Hepatocyte (in vitro differentiated cells): ENCODE measurements at regions not wholly inside any gene's neighbourhood (a gene's known extent, or its start where the extent isn't known, plus 50 kb on each side); places are given as distances from the start of the nearest gene placed in this dataset.

Source experiments
- DNase-seq: peaks from one replicate; pipeline ENCODE4 v3.0.0-alpha.2; 2016; ENCODE audit warnings: low spot score
- H2AFZ ChIP-seq: fragments of 200-600 bp; sonication (generic); 2 replicates; pipeline ENCODE4 v1.6.0; 2016; ENCODE audit warnings: antibody characterized with exemption, mild to moderate bottlenecking
- H3K27ac ChIP-seq: fragments of 200-600 bp; sonication (generic); 2 replicates; pipeline ENCODE4 v1.5.1; 2016; ENCODE audit warnings: mild to moderate bottlenecking
- H3K27me3 ChIP-seq: fragments of 200-600 bp; sonication (generic); 2 replicates; pipeline ENCODE4 v1.6.1; 2016
- H3K36me3 ChIP-seq: fragments of 200-600 bp; sonication (generic); replicated peaks from 2 replicates; pipeline ENCODE4 v1.5.1; 2016; ENCODE audit warnings: low read depth; ENCODE audit not compliant: insufficient read depth
- H3K4me1 ChIP-seq: fragments of 200-600 bp; sonication (generic); 2 replicates; pipeline ENCODE4 v1.5.1; 2016; ENCODE audit warnings: mild to moderate bottlenecking, moderate library complexity; ENCODE audit not compliant: insufficient read depth
- H3K4me2 ChIP-seq: fragments of 200-600 bp; sonication (generic); 2 replicates; pipeline ENCODE4 v1.6.0; 2016
- H3K4me3 ChIP-seq: fragments of 200-600 bp; sonication (generic); 2 replicates; pipeline ENCODE4 v1.5.1; 2016; ENCODE audit warnings: mild to moderate bottlenecking
- H3K79me2 ChIP-seq: fragments of 200-600 bp; sonication (generic); 2 replicates; pipeline ENCODE4 v1.6.0; 2017; ENCODE audit warnings: mild to moderate bottlenecking
- H3K9me2 ChIP-seq: fragments of 200-600 bp; sonication (generic); replicated peaks from 2 replicates; pipeline ENCODE4 v1.6.0; 2017; ENCODE audit warnings: mild to moderate bottlenecking; ENCODE audit not compliant: insufficient read depth
- H3K9me3 ChIP-seq: fragments of 200-600 bp; sonication (generic); 2 replicates; pipeline ENCODE4 v1.5.1; 2016; ENCODE audit warnings: low read depth, mild to moderate bottlenecking
- H4K20me1 ChIP-seq: fragments of 200-600 bp; sonication (generic); 2 replicates; pipeline ENCODE4 v1.6.0; 2016; ENCODE audit warnings: mild to moderate bottlenecking; ENCODE audit not compliant: insufficient read depth, poor library complexity, severe bottlenecking
- CTCF ChIP-seq: fragments of 200-600 bp; sonication (generic); IDR thresholded peaks from 2 replicates; pipeline ENCODE4 v1.5.1; 2016; ENCODE audit warnings: antibody characterized with exemption, mild to moderate bottlenecking; ENCODE audit not compliant: poor library complexity
- EZH2 ChIP-seq: fragments of 200-600 bp; sonication (generic); IDR thresholded peaks from 2 replicates; pipeline ENCODE4 v1.6.1; 2016; ENCODE audit warnings: antibody characterized with exemption, mild to moderate bottlenecking, borderline replicate concordance
- EZH2phosphoT487 ChIP-seq: fragments of 200-600 bp; sonication (generic); IDR thresholded peaks from one replicate; pipeline ENCODE4 v1.6.1; 2018; ENCODE audit warnings: antibody characterized with exemption, mild to moderate bottlenecking, low read depth, moderate library complexity; ENCODE audit not compliant: unreplicated experiment, severe bottlenecking
- WGBS: methylation state at CpG from one replicate; pipeline ENCODE4 v1.1.6; 2016; ENCODE audit warnings: low lambda C conversion rate; ENCODE audit errors: missing lambda C conversion rate; 5-methylcytosine and 5-hydroxymethylcytosine counted together

DNA sequence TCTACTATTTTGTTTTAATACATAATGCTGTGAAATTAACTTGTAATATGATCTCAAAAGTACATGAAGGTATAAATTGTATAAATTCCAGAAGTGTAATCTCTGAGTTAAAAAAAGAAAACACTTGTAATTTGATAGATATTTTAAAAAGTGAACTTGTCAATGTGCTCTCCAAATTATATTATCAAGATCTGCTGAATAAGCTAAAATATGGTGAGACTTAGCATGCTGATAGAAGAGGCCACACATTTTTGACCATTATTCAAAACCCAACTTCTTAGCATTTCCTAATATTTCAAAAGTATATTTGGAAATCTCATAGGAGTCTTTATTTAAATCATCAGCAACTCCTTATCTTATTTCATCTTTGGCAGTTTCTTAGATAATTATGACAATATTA is 657.1 kb upstream of the BOD1L1 start:
- no peak overlapping the region for H2AFZ ChIP-seq
- TF ChIP-seq CTCF: no peak
- no peak for TF ChIP-seq EZH2
- no peak for TF ChIP-seq EZH2phosphoT487
- DNase-seq: no peak
- H3K4me3 ChIP-seq: no peak overlapping the region
- H3K27me3 ChIP-seq: no peaks in the 10 kb centered on the region
- no peaks in the 10 kb centered on the region for H3K9me3 ChIP-seq
- H3K4me2 ChIP-seq: no peak overlapping the region
- no peaks in the 10 kb centered on the region for H3K79me2 ChIP-seq
- H4K20me1 ChIP-seq: no peaks in the 10 kb centered on the region
- no peaks in the 10 kb centered on the region for H3K9me2 ChIP-seq
- no peaks in the 10 kb centered on the region for H3K4me1 ChIP-seq
- no peaks in the 10 kb centered on the region for H3K36me3 ChIP-seq
- no peak overlapping the region for H3K27ac ChIP-seq

- Histone ChIP-seq H2AFZ (no peak overlapping the region), H3K4me2 (no peak overlapping the region), H3K27ac (no peak overlapping the region), H3K4me3 (no peak overlapping the region), H3K9me3 (no peaks in the 10 kb centered on the region), H3K4me1 (no peaks in the 10 kb centered on the region), H4K20me1 (no peaks in the 10 kb centered on the region), H3K9me2 (no peaks in the 10 kb centered on the region), H3K79me2 (no peaks in the 10 kb centered on the region), H3K36me3 (no peaks in the 10 kb centered on the region), H3K27me3 (no peaks in the 10 kb centered on the region)
- no peak for DNase-seq
- WGBS: 81% methylated on average over 1 of the region's 1 CpG
- TF ChIP-seq EZH2phosphoT487 (no peak), EZH2 (no peak), CTCF (no peak)
These were observed 662.2 kb upstream of the BOD1L1 start for GRCh38 chr4:14289708-14290107.

DNA sequence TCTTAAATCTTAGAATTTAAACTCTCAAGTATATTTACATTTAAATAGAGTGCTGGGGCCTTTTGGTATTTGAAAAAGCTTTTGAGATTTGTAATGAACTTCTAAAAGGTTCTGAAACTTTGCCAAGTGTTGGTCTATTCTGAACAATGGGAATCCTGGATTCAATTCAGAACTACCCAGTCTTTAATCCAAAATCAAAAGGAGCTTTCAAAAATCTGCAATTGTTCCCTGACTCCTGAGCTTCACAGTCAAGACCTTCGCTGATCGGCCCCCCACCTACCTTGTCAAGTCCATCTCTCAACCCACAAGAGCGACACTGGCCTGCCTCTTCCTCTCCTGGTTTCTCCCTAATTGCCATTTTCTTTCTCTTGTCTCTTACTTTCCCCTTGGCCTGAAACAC is 666.1 kb upstream of the BOD1L1 start:
- no peak for DNase-seq
- TF ChIP-seq CTCF: no peak
- no peaks in the 10 kb centered on the region for H3K27me3 ChIP-seq
- no peaks in the 10 kb centered on the region for H3K9me2 ChIP-seq
- H3K27ac ChIP-seq: no peak overlapping the region
- H3K36me3 ChIP-seq: no peaks in the 10 kb centered on the region
- 90% methylated on average over 3 of the region's 3 CpGs for WGBS
- no peaks in the 10 kb centered on the region for H4K20me1 ChIP-seq
- no peaks in the 10 kb centered on the region for H3K4me1 ChIP-seq
- H3K9me3 ChIP-seq: no peaks in the 10 kb centered on the region
- H2AFZ ChIP-seq: no peak overlapping the region
- H3K4me2 ChIP-seq: no peak overlapping the region
- no peaks in the 10 kb centered on the region for H3K79me2 ChIP-seq
- no peak overlapping the region for H3K4me3 ChIP-seq

DNA sequence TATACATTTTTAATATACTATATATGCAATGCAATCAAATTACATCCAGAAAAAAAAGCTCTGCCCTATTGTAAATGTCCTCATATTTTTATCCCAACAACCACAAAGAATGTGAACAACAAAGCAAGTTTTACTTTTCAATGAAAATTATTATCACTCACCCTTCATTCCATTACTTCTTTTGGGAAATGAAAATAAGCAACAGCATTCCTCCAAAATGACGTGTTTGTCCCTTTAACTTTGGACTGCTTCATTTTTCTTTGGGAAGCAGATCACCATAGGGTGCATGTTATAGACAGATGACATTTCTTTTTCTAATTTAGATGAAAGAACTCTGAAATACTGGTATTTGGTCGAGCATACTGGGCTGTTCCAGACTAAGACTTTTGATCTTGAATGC is 667.1 kb upstream of the BOD1L1 start:
- Histone ChIP-seq H3K36me3 (no peaks in the 10 kb centered on the region), H3K27ac (no peak overlapping the region), H3K79me2 (no peaks in the 10 kb centered on the region), H2AFZ (no peak overlapping the region), H3K4me1 (no peaks in the 10 kb centered on the region), H3K27me3 (no peaks in the 10 kb centered on the region), H4K20me1 (no peaks in the 10 kb centered on the region), H3K9me2 (no peaks in the 10 kb centered on the region), H3K4me2 (no peak overlapping the region), H3K4me3 (no peak overlapping the region), H3K9me3 (no peaks in the 10 kb centered on the region)
- 61% methylated on average over 2 of the region's 2 CpGs for WGBS
- no peak for DNase-seq
- no peak for TF ChIP-seq EZH2phosphoT487
- no peak for TF ChIP-seq EZH2
- TF ChIP-seq CTCF: no peak
